Erythroblast (primary cell): ENCODE measurements at regions not wholly inside any gene's neighbourhood (a gene's known extent, or its start where the extent isn't known, plus 50 kb on each side); places are given as distances from the start of the nearest gene placed in this dataset.

Experiments
- DNase-seq, 2 experiments: peaks; one replicate each; lab custom pipeline; 2025; lab: John Stamatoyannopoulos, UW
- GATA1 ChIP-seq: IDR thresholded peaks from 2 replicates; pipeline ENCODE4 v1.6.1; 2011; ENCODE audit warnings: low read depth, mild to moderate bottlenecking, control low read depth, low read length, moderate library complexity
- POLR2A ChIP-seq: IDR thresholded peaks from 2 replicates; pipeline ENCODE4 v1.6.1; 2011; ENCODE audit warnings: mild to moderate bottlenecking, low read length

- DNase-seq, result no peak
- TF ChIP-seq GATA1 (no peak), POLR2A (no peak)
These were observed 613.2 kb upstream of the RAB6C start for GRCh38 chr2:129366263-129366662.

- TF ChIP-seq GATA1 (no peak), POLR2A (no peak)
- no peak for DNase-seq
These were observed 612.4 kb upstream of the RAB6C start for GRCh38 chr2:129367107-129367506.

- no peak for DNase-seq
- TF ChIP-seq POLR2A (no peak), GATA1 (no peak)
These were observed 610.0 kb upstream of the RAB6C start for GRCh38 chr2:129369437-129369836.

- DNase-seq, result no peak
- no peak for TF ChIP-seq GATA1
These were observed 605.0 kb upstream of the RAB6C start for GRCh38 chr2:129374452-129374851.

- no peak for DNase-seq
- TF ChIP-seq POLR2A, result no peak
- TF ChIP-seq GATA1, result no peak
These were observed 603.6 kb upstream of the RAB6C start for GRCh38 chr2:129375632-129376425.

- DNase-seq, result no peak
- TF ChIP-seq POLR2A (no peak), GATA1 (no peak)
These were observed 602.9 kb upstream of the RAB6C start for GRCh38 chr2:129376426-129377077.

- no peak for TF ChIP-seq GATA1
- no peak for TF ChIP-seq POLR2A
- no peak for DNase-seq
These were observed 602.4 kb upstream of the RAB6C start for GRCh38 chr2:129377078-129377469.

GRCh38 chr2:129378186-129378585, 601.3 kb upstream of the RAB6C start:
- TF ChIP-seq GATA1, result no peak
- no peak for TF ChIP-seq POLR2A
- DNase-seq, result no peak

GRCh38 chr2:129379411-129379810, 600.1 kb upstream of the RAB6C start:
- no peak for DNase-seq
- TF ChIP-seq GATA1, result no peak
- no peak for TF ChIP-seq POLR2A

- no peak for DNase-seq
- no peak for TF ChIP-seq GATA1
- TF ChIP-seq POLR2A, result no peak
These were observed 597.7 kb upstream of the RAB6C start for GRCh38 chr2:129381789-129382188.

- DNase-seq, result no peak
- no peak for TF ChIP-seq POLR2A
- no peak for TF ChIP-seq GATA1
These were observed 590.6 kb upstream of the RAB6C start for GRCh38 chr2:129388870-129389269.

GRCh38 chr2:129393816-129394215, 585.6 kb upstream of the RAB6C start:
- TF ChIP-seq GATA1 (no peak), POLR2A (no peak)
- no peak for DNase-seq

- TF ChIP-seq GATA1 (no peak), POLR2A (no peak)
- DNase-seq, result peak; percentile 5 to 33
These were observed 582.4 kb upstream of the RAB6C start for GRCh38 chr2:129396980-129397599.

- no peak for TF ChIP-seq POLR2A
- no peak for DNase-seq
These were observed 578.6 kb upstream of the RAB6C start for GRCh38 chr2:129400826-129401225.
